Thyroid gland (tissue), 4 donors: ENCODE measurements at regions not wholly inside any gene's neighbourhood (a gene's known extent, or its start where the extent isn't known, plus 50 kb on each side); places are given as distances from the start of the nearest gene placed in this dataset.

Experiments used
- DNase-seq, 2 donors: peaks; one replicate each; pipeline ENCODE4 v3.0.0-alpha.2; 2019
- H3K27ac ChIP-seq, 3 donors: fragments of 200-600 bp; sonication (generic); 1 replicate in 2 of 3; 2 replicates in 1 of 3; pipeline ENCODE4 v1.5.1; 2016 to 2019; ENCODE audit warnings: mild to moderate bottlenecking in 1 of 3, moderate library complexity in 1 of 3
- H3K27me3 ChIP-seq: fragments of 200-600 bp; sonication (generic); one replicate; pipeline ENCODE4 v1.5.1; 2019
- H3K36me3 ChIP-seq, 2 donors: fragments of 200-600 bp; sonication (generic); one replicate each; pipeline ENCODE4 v1.5.1; 2016 to 2019
- H3K4me1 ChIP-seq, 2 donors: fragments of 200-600 bp; sonication (generic); one replicate each; pipeline ENCODE4 v1.5.1; 2017 to 2019
- H3K4me3 ChIP-seq, 3 donors: fragments of 200-600 bp; sonication (generic); replicated peaks in 1 of 3; 1 replicate in 2 of 3; 2 replicates in 1 of 3; pipeline ENCODE4 v1.5.1; 2016; ENCODE audit warnings: mild to moderate bottlenecking in 1 of 3
- H3K9me3 ChIP-seq: fragments of 200-600 bp; sonication (generic); one replicate; pipeline ENCODE4 v1.5.1; 2017
- POLR2A ChIP-seq, 2 donors: fragments of 450-650 bp; IDR thresholded peaks; one replicate each; pipeline ENCODE4 v1.6.1; 2017; ENCODE audit warnings: antibody characterized with exemption in 2 of 2, mild to moderate bottlenecking in 2 of 2, moderate library complexity in 1 of 2
- WGBS, 2 donors: methylation state at CpG; one replicate each; pipeline ENCODE4 v1.1.5; 2017; 5-methylcytosine and 5-hydroxymethylcytosine counted together
- intact Hi-C: fragments of 100-400 bp; cut with DNase I; formaldehyde crosslinking; loops from one replicate; pipeline ENCODE4 v1.15.1; 2023
- TF ChIP-seq, protein P1 (sequence below), 6 experiments: fragments of 200-600 bp in 3 of 6; fragments of 450-650 bp in 3 of 6; sonication (generic) in 3 of 6; IDR thresholded peaks; one replicate each; pipeline ENCODE4 v1.5.1; 2016 to 2019; ENCODE audit warnings: antibody characterized with exemption in 6 of 6, mild to moderate bottlenecking in 2 of 6, inconsistent platforms in 1 of 6, moderate library complexity in 1 of 6

GRCh38 chr13:59479629-59480028, 684.1 kb downstream of the DIAPH3 start:
- no peak overlapping the region for H3K4me3 ChIP-seq
- no peaks in the 10 kb centered on the region for H3K9me3 ChIP-seq
- H3K27ac ChIP-seq = no peak overlapping the region
- no peaks in the 10 kb centered on the region for H3K36me3 ChIP-seq
- H3K27me3 ChIP-seq = no peaks in the 10 kb centered on the region
- WGBS, 2 donors = 89 to 94% methylated on average over 3 of the region's 3 CpGs
- TF ChIP-seq, protein P1, sequence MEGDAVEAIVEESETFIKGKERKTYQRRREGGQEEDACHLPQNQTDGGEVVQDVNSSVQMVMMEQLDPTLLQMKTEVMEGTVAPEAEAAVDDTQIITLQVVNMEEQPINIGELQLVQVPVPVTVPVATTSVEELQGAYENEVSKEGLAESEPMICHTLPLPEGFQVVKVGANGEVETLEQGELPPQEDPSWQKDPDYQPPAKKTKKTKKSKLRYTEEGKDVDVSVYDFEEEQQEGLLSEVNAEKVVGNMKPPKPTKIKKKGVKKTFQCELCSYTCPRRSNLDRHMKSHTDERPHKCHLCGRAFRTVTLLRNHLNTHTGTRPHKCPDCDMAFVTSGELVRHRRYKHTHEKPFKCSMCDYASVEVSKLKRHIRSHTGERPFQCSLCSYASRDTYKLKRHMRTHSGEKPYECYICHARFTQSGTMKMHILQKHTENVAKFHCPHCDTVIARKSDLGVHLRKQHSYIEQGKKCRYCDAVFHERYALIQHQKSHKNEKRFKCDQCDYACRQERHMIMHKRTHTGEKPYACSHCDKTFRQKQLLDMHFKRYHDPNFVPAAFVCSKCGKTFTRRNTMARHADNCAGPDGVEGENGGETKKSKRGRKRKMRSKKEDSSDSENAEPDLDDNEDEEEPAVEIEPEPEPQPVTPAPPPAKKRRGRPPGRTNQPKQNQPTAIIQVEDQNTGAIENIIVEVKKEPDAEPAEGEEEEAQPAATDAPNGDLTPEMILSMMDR (IDR thresholded peaks at IDR 0.05) = no peak
- TF ChIP-seq POLR2A (IDR thresholded peaks at IDR 0.05) = no peak
- intact Hi-C loops = no loop called here
- no peak for DNase-seq
- H3K4me1 ChIP-seq = no peaks in the 10 kb centered on the region

DNA sequence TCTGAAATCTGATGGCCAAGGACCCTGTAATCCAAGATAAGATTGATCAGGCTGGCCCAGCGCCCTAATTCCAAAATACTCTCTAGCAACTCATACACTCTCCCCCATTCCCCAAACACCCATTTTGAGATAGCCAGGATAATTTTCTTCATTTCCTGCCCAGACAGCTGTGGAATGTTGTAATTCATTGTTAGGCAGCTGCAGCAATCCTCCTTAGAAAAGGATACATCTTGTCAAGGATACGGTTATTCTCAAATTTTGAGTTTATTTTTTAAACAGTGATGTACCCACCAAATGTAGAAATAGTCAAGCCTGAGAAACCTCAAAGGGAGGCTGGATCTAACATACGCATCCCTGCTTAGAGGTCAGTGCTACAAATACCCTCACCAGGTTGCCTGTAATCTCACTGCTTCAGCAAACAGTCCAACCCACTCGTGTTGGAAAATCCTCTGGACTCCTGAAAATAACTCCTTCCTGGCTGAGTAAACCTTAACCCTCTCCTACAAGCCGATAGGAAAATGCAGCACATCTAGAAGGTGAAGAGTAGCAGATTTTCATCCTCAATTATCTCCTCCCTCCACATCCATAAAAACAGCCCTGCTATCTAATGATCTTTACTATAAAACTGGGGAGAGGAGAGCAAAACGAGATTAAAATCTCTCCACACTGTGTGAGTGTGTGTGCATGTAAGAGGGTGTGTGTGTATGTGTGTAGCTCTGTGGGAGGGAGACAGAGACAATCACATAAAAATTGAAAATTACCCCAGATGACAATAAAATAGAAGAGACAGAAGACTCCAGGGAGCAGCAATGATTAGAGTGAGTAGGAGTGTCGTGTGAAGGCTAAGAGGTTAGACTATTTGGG, 683.1 kb downstream of the DIAPH3 start:
- 52 to 58% methylated on average over 7 of the region's 7 CpGs for WGBS, 2 donors
- no peaks in the 10 kb centered on the region for H3K9me3 ChIP-seq
- no peaks in the 10 kb centered on the region for H3K36me3 ChIP-seq
- DNase-seq = no peak
- no peaks in the 10 kb centered on the region for H3K27me3 ChIP-seq
- intact Hi-C loops = no loop called here
- TF ChIP-seq, protein P1 (IDR thresholded peaks at IDR 0.05) = no peak
- TF ChIP-seq POLR2A (IDR thresholded peaks at IDR 0.05) = no peak
- no peaks in the 10 kb centered on the region for H3K4me1 ChIP-seq
- no peak overlapping the region for H3K27ac ChIP-seq
- H3K4me3 ChIP-seq = no peak overlapping the region

DNA sequence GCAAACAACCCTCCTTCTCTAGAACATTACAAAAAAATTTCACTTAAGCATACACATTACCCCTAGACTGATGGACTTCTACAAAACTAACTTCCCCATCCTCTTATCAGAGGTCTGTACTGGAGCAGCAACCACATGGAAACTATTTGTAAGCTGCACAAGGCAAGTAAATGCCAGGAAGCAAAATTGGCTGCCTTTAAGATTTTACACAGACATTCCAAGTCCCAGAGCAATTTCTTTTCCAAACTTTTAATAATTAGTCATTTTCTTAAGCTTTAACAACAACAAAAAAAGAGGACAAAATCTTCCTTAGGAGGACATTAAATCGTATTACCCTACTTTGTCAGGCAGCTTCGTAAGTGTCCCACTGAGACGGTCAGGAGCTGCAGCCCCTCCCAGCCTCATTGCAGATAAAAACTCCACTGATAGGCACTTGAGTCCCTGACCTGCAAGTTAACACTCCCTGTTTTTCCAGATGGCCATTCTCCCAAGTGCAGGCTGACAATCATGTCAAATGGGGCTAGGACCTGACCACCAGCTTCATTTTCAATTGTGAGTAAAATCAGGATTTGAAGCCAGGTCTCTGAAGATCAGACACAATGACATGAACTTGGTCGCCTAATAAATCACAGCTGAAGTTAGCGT, 680.1 kb downstream of the DIAPH3 start:
- no peak overlapping the region for H3K4me3 ChIP-seq
- H3K4me1 ChIP-seq = no peaks in the 10 kb centered on the region
- TF ChIP-seq POLR2A (IDR thresholded peaks at IDR 0.05) = no peak
- TF ChIP-seq, protein P1 (IDR thresholded peaks at IDR 0.05) = no peak
- no peak overlapping the region for H3K27ac ChIP-seq
- H3K36me3 ChIP-seq = no peaks in the 10 kb centered on the region
- H3K9me3 ChIP-seq = no peaks in the 10 kb centered on the region
- no peaks in the 10 kb centered on the region for H3K27me3 ChIP-seq
- intact Hi-C loops = no loop called here
- DNase-seq = no peak
- WGBS, 2 donors = 50 to 68% methylated on average over 5 of the region's 5 CpGs

DNA sequence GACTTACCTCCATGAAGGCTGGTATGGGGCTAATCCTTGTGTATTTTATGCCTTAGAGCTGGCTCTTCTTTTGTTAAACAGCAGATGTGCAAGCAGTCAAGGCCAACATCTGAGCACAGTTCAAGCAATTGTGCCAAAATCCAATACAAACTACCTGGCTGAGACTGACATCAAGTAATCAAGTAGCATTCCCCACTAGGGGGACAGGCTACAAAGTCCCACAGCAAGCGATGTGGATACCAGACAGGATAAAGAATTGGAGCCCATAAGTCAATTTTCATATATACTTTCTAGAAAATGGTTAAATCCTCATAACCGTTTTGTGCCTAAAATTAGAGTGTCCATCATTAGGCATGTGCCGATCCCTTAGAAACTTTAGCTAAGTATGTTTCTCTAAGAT, 675.8 kb downstream of the DIAPH3 start:
- Histone ChIP-seq H3K4me1 (no peaks in the 10 kb centered on the region), H3K4me3 (no peak overlapping the region), H3K36me3 (no peaks in the 10 kb centered on the region), H3K9me3 (no peaks in the 10 kb centered on the region), H3K27ac (no peak overlapping the region), H3K27me3 (no peaks in the 10 kb centered on the region)
- intact Hi-C loops = no loop called here
- no peak for DNase-seq
- WGBS, 2 donors = 97 to 100% methylated on average over 3 of the region's 3 CpGs
- TF ChIP-seq, protein P1 (IDR thresholded peaks at IDR 0.05) = no peak
- no peak for TF ChIP-seq POLR2A (IDR thresholded peaks at IDR 0.05)

GRCh38 chr13:59488436-59488835, 675.3 kb downstream of the DIAPH3 start:
- TF ChIP-seq POLR2A (IDR thresholded peaks at IDR 0.05) = no peak
- TF ChIP-seq, protein P1 (IDR thresholded peaks at IDR 0.05) = no peak
- peaks cover 0 to 4% of the 10 kb centered on the region in 2 donors for H3K4me1 ChIP-seq
- no peaks in the 10 kb centered on the region for H3K9me3 ChIP-seq
- intact Hi-C loops = no loop called here
- no peaks in the 10 kb centered on the region for H3K27me3 ChIP-seq
- no peak for DNase-seq
- no peaks in the 10 kb centered on the region for H3K36me3 ChIP-seq
- no peak overlapping the region for H3K27ac ChIP-seq
- 77 to 81% methylated on average over 2 of the region's 2 CpGs for WGBS, 2 donors
- H3K4me3 ChIP-seq = no peak overlapping the region
